ENCODE measurements at regions not wholly inside any gene's neighbourhood (a gene's known extent, or its start where the extent isn't known, plus 50 kb on each side); places are given as distances from the start of the nearest gene placed in this dataset.

GRCh38 chrX:8084006-8084405 lies 87.1 kb downstream of the VCX2 start:
- DNase-seq, result no peak

GRCh38 chrX:8083286-8083685 lies 87.8 kb downstream of the VCX2 start:
- no peak for DNase-seq
- intact Hi-C loops (cut with DNase I), result no loop called here

More at GRCh38 chrX:8084006-8084405, 87.1 kb downstream of the VCX2 start:
- Histone ChIP-seq H3K27me3 (no peaks in the 10 kb centered on the region), H3K4me3 (no peak overlapping the region), H3K36me3 (no peaks in the 10 kb centered on the region), H3K4me1 (no peaks in the 10 kb centered on the region), H3K27ac (no peak overlapping the region), H3K9ac (ENCODE audit: low read depth in 2 of 2, low read length in 2 of 2) (no peak overlapping the region), H3K9me3 (no peaks in the 10 kb centered on the region)
- TF ChIP-seq CTCF (IDR thresholded peaks at IDR 0.05), result no peak
- intact Hi-C loops (cut with DNase I), result no loop called here

GRCh38 chrX:8075636-8076035 lies 95.4 kb downstream of the VCX2 start:
- no peak overlapping the region for H3K9ac ChIP-seq (ENCODE audit: low read depth in 2 of 2, low read length in 2 of 2)
- H3K4me1 ChIP-seq, result no peaks in the 10 kb centered on the region
- H3K9me3 ChIP-seq, result no peaks in the 10 kb centered on the region
- intact Hi-C loops (cut with DNase I), result no loop called here
- no peaks in the 10 kb centered on the region for H3K27me3 ChIP-seq
- TF ChIP-seq CTCF (IDR thresholded peaks at IDR 0.05), result no peak
- no peak overlapping the region for H3K27ac ChIP-seq
- DNase-seq, result no peak
- no peaks in the 10 kb centered on the region for H3K36me3 ChIP-seq
- H3K4me3 ChIP-seq, result no peak overlapping the region

More at GRCh38 chrX:8083286-8083685, 87.8 kb downstream of the VCX2 start:
- H3K27me3 ChIP-seq, result no peaks in the 10 kb centered on the region
- no peak overlapping the region for H3K9ac ChIP-seq (ENCODE audit: low read depth in 2 of 2, low read length in 2 of 2)
- H3K4me1 ChIP-seq, result no peaks in the 10 kb centered on the region
- no peak overlapping the region for H3K27ac ChIP-seq
- H3K36me3 ChIP-seq, result no peaks in the 10 kb centered on the region
- no peak overlapping the region for H3K4me3 ChIP-seq
- no peak for TF ChIP-seq CTCF (IDR thresholded peaks at IDR 0.05)
- H3K9me3 ChIP-seq, result no peaks in the 10 kb centered on the region

GRCh38 chrX:8067754-8068462 lies 103.2 kb downstream of the VCX2 start:
- Histone ChIP-seq H3K9me3 (no peaks in the 10 kb centered on the region), H3K27me3 (no peaks in the 10 kb centered on the region), H3K36me3 (no peaks in the 10 kb centered on the region), H3K4me3 (no peak overlapping the region), H3K9ac (ENCODE audit: low read depth in 2 of 2, low read length in 2 of 2) (no peak overlapping the region), H3K4me1 (no peaks in the 10 kb centered on the region), H3K27ac (no peak overlapping the region)
- DNase-seq, result no peak
- TF ChIP-seq CTCF (IDR thresholded peaks at IDR 0.05), result no peak
- intact Hi-C loops (cut with DNase I), result no loop called here

- no peaks in the 10 kb centered on the region for H3K9me3 ChIP-seq
- H3K36me3 ChIP-seq, result no peaks in the 10 kb centered on the region
- no peak for TF ChIP-seq CTCF (IDR thresholded peaks at IDR 0.05)
- intact Hi-C loops (cut with DNase I), result no loop called here
- no peak overlapping the region for H3K4me3 ChIP-seq
- DNase-seq, result no peak
- no peaks in the 10 kb centered on the region for H3K27me3 ChIP-seq
- H3K4me1 ChIP-seq, result no peaks in the 10 kb centered on the region
- no peak overlapping the region for H3K9ac ChIP-seq (ENCODE audit: low read depth in 2 of 2, low read length in 2 of 2)
- no peak overlapping the region for H3K27ac ChIP-seq
These were observed 118.2 kb downstream of the VCX2 start for GRCh38 chrX:8052909-8053308.

All from colonic mucosa (tissue), 4 donors.